ENCODE measurements at regions not wholly inside any gene's neighbourhood (a gene's known extent, or its start where the extent isn't known, plus 50 kb on each side); places are given as distances from the start of the nearest gene placed in this dataset.

DNA sequence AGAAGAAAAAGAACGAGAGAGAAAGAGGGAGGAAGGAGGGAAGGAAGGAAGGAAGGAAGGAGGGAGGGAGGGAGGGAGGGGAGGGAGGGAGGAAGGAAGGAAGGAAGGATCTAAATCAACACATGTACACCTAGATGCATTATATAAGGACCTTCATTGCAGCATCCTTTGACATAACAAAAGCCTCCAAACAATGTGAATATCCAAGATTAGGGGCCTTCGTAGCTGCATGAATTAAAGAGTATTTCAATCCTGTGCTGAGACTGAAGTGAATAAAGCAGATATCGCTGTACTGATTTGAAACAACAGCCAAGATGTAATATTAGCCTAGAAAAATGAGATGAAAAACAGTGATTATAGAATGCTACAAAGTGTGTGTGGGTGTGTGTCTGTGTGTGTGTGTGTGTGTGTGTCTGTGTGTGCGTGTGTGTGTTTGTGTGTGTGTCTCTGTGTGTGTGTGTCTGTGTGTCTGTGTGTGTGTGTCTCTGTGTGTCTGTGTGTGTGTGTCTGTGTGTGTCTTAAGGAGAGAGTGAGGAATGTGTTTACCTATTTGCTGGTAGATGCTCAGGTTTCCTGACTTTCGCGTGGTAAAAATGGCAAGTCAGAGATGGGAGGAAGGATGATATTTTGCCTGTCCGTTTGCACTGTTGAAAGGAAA is 129.0 kb upstream of the PTPN1 start:
- peak overlapping the region; percentile 12 for H3K27ac Mint-ChIP-seq (ENCODE audit: low read depth)
- peaks cover 46% of the 10 kb centered on the region for H3K4me1 Mint-ChIP-seq

DNA sequence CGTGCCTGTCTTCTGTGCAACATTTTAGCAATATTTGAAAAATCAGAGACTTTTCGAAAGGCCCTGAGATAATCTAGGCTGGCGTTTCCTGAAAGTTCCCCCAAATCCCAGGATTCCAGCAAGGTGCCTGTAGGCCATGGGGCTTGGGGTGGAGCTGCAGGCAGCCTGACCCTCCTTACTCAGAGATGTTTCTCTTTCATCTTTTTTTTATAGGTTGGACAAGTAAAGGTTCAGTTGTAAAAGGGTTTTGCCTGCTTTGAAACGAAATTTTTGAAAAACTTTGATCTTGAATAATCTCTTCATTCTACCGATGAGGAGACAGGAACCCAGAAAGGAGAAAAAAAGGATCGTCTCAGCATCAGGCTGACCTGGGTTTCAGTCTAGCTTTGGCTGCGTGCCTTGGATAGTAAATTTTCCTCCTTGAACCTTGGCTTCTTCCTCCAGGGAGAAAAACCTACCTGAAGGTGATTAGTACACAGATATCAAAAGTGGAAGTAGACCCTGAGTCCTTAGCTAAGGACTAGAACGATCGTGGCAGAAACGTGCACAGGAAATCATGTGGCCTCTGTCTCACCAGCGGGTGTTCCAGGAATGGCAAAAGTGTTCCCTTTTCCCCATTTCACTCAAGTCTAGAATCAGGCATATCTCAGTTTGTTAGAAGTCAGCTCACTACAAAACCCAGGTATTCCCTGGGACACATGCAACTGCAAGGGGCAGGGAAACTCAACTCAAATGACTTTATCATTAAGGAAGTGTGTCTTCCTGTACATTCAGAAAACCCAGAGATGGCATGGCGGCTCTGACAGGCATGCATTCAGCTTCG is 128.2 kb upstream of the PTPN1 start:
- Mint-ChIP-seq H3K4me3 (peak overlapping the region; percentile 35), H3K36me3 (ENCODE audit: insufficient read depth) (peaks cover 9% of the 10 kb centered on the region), H3K4me1 (peaks cover 52% of the 10 kb centered on the region), H3K27ac (ENCODE audit: low read depth) (no peak overlapping the region), H3K9me3 (no peaks in the 10 kb centered on the region), H3K27me3 (no peaks in the 10 kb centered on the region)
- ATAC-seq (replicated peaks; ENCODE audit: extremely low read depth, poor library complexity, severe bottlenecking) (no peak), DNase-seq (ENCODE audit: low spot score in 2 of 2) (no peak)

More for the DNA sequence above, 129.0 kb upstream of the PTPN1 start:
- H3K27me3 Mint-ChIP-seq = no peaks in the 10 kb centered on the region
- peaks cover 8% of the 10 kb centered on the region for H3K36me3 Mint-ChIP-seq (ENCODE audit: insufficient read depth)
- H3K4me3 Mint-ChIP-seq = peak overlapping the region; percentile 25
- DNase-seq (ENCODE audit: low spot score in 2 of 2) (no peak), ATAC-seq (replicated peaks; ENCODE audit: extremely low read depth, poor library complexity, severe bottlenecking) (no peak)
- H3K9me3 Mint-ChIP-seq = no peaks in the 10 kb centered on the region

DNA sequence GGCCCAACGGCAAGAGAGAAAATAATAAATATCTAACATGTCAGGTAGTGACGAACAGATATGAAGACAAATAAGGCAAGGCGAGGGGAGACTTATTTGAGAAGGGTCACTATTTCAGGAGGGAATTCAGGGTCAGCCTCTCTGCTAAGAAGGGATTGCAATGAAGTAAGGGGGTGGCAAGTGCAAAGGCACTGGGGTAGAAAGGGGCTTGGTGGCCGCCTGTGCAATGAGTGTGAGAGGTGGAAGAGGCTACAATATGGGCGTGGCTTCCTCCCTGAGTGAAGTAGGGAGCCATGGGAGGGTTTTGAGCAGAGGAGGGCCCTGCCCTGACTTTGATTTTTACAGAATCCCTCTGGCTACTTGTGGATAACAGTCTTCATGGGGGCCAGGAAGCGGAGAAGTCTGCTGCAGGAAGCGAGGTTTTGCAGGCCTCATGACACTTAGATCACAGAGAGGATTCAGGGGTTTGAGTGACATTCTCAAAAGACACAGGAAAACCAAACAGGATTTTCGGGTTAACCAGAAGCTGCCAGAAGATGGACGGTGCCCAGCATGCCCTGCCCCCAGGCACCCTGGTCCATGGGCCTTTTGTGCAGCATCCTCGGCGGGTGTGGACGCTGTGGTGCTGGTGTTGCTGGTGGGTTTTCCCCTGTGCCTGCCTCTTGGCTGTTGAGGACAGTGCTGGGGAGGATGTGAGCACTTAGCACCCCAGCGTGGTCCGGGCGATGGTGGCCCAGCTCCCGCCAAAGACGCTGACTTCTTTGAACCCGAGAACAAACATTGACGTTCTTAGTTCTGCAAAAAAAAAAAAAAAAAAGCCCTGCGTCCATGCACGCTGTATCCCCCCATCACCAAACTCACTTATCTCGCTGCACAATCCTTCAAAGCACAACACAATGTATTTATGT is 124.2 kb upstream of the PTPN1 start:
- peak overlapping the region; percentile 51 for H3K4me3 Mint-ChIP-seq
- peaks cover 9% of the 10 kb centered on the region for H3K36me3 Mint-ChIP-seq (ENCODE audit: insufficient read depth)
- peak; percentile 66 to 88 for DNase-seq (ENCODE audit: low spot score in 2 of 2)

DNA sequence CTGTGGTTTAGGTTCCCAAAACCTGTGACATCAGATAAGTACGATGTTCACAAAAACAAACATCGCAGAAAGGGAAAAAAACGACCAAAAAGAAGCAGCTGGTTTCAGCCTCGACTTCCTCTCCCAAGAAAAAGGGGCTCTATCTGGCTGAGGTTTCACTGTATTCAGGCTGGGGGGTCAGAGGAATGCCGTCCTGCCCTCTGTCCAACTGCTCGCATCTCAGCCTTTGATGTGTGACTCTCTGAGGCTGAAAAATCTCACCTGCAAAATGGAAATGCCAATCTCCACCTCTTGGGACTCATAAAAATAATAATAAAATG is 123.6 kb upstream of the PTPN1 start:
- Mint-ChIP-seq H3K4me3 (peak overlapping the region; percentile 51), H3K27ac (ENCODE audit: low read depth) (peak overlapping the region; percentile 81), H3K36me3 (ENCODE audit: insufficient read depth) (peaks cover 9% of the 10 kb centered on the region), H3K27me3 (no peaks in the 10 kb centered on the region), H3K9me3 (no peaks in the 10 kb centered on the region), H3K4me1 (peaks cover 64% of the 10 kb centered on the region)
- no peak for ATAC-seq (replicated peaks; ENCODE audit: extremely low read depth, poor library complexity, severe bottlenecking)
- no peak for DNase-seq (ENCODE audit: low spot score in 2 of 2)

More for the DNA sequence above, 124.2 kb upstream of the PTPN1 start:
- peak; percentile 93 for ATAC-seq (replicated peaks; ENCODE audit: extremely low read depth, poor library complexity, severe bottlenecking)
- Mint-ChIP-seq H3K27me3 (no peaks in the 10 kb centered on the region), H3K4me1 (peaks cover 66% of the 10 kb centered on the region), H3K9me3 (no peaks in the 10 kb centered on the region), H3K27ac (ENCODE audit: low read depth) (peak overlapping the region; percentile 81)

DNA sequence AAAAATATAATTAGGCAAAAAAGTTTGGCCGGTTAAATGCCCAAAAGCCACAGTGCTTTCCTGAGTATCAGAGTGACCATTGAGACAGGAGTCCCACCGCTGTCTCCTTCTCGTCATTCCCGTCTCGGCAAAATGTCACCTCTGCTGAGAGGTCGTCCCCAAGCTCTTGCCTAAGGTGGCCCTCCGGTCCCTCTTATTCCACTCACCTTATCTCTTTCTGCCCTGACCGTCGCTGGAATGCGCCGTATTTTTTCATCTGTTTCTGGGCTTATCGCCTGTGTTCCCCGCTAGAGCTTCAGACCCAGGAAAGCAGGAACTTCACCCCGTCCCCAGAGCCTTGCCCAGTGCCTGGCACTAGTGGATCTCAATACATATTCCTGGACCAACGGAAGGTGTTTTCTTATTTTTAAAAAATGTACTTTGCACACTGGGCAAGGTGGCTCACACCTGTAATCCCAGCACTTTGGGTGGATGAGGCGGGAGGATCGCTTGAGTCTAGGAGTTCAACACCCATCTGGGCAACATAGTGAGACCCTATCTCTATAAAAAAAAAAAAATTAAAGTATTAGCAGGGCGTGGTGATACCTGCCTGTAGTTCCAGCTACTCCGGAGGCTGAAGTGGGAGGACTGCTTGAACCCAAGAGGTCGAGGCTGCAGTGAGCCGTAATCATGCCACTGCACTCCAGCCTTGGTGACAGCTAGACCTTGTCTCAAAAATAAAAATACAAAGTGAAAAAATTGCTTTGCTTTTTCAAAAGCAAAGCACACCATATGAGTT is 122.8 kb upstream of the PTPN1 start:
- peak overlapping the region; percentile 81 for H3K27ac Mint-ChIP-seq (ENCODE audit: low read depth)

DNA sequence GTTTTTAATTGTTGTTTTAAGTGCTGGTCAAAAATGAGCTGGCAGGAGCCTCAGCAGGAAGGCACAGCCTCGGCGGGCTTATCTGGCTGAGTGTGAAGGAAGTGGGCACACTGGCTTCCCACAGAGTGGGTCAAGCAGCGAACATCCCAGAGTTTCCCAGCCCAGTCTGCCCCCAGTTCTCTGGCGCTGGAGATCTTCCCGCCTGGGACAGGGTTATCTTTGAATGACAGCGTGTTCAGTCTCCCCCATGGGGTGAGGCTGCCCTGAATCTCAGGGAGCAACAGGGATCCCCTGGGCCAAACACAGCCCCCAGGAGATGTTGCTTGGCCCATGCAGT is 122.2 kb upstream of the PTPN1 start:
- DNase-seq (ENCODE audit: low spot score in 2 of 2) (no peak), ATAC-seq (replicated peaks; ENCODE audit: extremely low read depth, poor library complexity, severe bottlenecking) (no peak)
- H3K27ac Mint-ChIP-seq (ENCODE audit: low read depth) = peak overlapping the region; percentile 81
- no peak overlapping the region for H3K4me3 Mint-ChIP-seq
- peaks cover 65% of the 10 kb centered on the region for H3K4me1 Mint-ChIP-seq
- H3K36me3 Mint-ChIP-seq (ENCODE audit: insufficient read depth) = peaks cover 9% of the 10 kb centered on the region
- H3K27me3 Mint-ChIP-seq = no peaks in the 10 kb centered on the region
- no peaks in the 10 kb centered on the region for H3K9me3 Mint-ChIP-seq

More for the DNA sequence above, 122.8 kb upstream of the PTPN1 start:
- DNase-seq (ENCODE audit: low spot score in 2 of 2) (no peak), ATAC-seq (replicated peaks; ENCODE audit: extremely low read depth, poor library complexity, severe bottlenecking) (no peak)
- Mint-ChIP-seq H3K4me3 (peak overlapping the region; percentile 53), H3K9me3 (no peaks in the 10 kb centered on the region), H3K36me3 (ENCODE audit: insufficient read depth) (peaks cover 9% of the 10 kb centered on the region), H3K27me3 (no peaks in the 10 kb centered on the region), H3K4me1 (peaks cover 65% of the 10 kb centered on the region)

DNA sequence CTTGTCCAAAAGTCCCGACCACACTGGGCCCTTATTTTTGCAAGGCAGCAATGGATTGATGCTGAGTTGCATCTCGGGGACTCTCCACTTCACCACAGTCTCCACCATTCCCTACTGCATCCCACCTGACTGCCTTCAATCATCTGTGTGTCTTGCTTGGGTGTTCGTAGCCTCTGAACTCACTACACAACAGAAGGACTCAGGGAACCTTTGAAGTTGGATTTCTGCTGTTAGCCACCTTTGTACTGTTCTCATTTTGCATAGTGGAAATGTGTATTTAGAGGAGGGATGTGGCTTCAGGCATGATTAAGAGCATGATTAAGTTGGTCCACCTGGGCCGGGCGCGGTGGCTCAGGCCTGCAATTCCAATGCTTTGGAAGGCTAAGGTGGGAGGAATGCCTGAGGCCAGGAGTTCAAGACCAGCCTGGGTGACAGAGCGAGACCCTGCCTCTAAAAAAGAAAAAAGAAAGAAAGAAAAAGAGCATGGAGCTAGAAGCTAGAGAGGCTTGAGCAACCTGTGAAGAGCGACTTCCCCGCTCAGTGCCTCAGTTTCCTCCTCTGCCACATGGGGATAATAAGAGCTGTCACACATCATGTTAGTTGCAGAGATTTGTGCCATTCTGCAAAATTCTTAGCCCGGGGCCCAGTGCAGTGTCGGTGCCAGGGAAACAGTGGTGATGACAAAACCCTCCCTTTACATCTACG is 121.3 kb upstream of the PTPN1 start:
- Mint-ChIP-seq H3K36me3 (ENCODE audit: insufficient read depth) (peaks cover 8% of the 10 kb centered on the region), H3K4me3 (no peak overlapping the region), H3K9me3 (no peaks in the 10 kb centered on the region), H3K4me1 (peaks cover 56% of the 10 kb centered on the region), H3K27me3 (no peaks in the 10 kb centered on the region), H3K27ac (ENCODE audit: low read depth) (peak overlapping the region; percentile 81)
- ATAC-seq (replicated peaks; ENCODE audit: extremely low read depth, poor library complexity, severe bottlenecking) (no peak), DNase-seq (ENCODE audit: low spot score in 2 of 2) (no peak)

DNA sequence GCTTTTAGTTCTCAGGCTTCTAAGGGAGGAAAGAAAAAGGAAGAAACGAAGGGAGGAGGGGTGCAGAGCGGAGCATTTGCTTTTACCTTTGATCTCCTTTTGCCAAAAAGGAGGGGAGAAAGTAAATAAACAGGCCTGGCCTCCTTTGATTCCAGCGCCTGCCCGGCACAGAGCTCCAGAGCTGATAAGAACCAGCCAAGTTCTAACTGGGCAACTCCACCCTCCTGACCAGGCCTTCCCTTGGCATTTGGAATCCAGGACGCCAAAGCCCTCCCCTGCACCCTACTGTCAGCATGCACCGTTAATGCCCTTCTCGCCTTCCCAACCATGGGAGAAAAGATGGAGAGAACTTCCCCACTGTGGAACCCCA is 120.8 kb upstream of the PTPN1 start:
- no peak for ATAC-seq (replicated peaks; ENCODE audit: extremely low read depth, poor library complexity, severe bottlenecking)
- DNase-seq (ENCODE audit: low spot score in 2 of 2) = no peak
- peaks cover 52% of the 10 kb centered on the region for H3K4me1 Mint-ChIP-seq
- H3K4me3 Mint-ChIP-seq = no peak overlapping the region
- H3K36me3 Mint-ChIP-seq (ENCODE audit: insufficient read depth) = peaks cover 8% of the 10 kb centered on the region
- peak overlapping the region; percentile 81 for H3K27ac Mint-ChIP-seq (ENCODE audit: low read depth)
- H3K27me3 Mint-ChIP-seq = no peaks in the 10 kb centered on the region
- no peaks in the 10 kb centered on the region for H3K9me3 Mint-ChIP-seq

DNA sequence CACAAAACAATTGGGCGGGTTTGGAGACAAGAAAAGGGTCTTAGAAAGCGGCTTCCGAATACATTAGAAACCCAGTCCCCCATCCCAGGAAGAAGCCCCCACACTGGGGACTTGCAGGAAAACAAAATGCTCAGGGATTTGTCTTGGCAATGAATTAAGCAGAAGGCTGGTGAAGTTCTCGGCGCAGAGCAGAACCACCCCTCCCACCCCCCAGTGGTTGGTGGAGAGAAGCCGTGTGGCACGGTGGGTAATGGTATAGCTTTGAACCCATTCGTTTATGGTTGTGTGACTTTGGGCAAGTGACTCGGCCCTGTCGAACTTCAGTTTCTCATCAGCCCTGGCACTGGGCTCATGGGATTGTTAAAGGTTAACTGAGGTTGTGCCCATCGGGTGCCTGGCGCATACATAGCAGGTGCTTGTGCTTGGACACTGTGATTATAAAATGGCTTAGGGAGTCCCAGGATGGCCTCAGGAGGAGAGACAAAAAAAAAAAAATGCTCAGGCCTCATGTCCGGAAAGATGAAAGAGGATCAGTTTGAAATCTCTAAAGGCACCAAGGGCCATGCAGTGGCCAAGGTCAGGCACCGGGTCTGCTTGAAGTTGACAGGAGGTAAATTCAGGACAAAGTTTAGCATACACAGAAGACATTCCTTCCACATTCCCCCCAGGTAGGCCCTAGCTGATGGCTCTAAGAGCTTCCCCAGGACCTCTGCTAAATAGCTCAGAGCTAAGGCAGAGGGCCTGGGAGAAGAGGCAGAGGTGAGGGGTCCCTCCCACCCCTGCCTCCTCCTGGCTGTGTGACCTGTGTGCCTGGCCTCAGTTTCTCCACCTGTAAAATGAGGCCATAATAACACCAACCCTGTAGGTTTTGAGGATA is 120.1 kb upstream of the PTPN1 start:
- H3K36me3 Mint-ChIP-seq (ENCODE audit: insufficient read depth) = peaks cover 8% of the 10 kb centered on the region
- no peak overlapping the region for H3K4me3 Mint-ChIP-seq
- DNase-seq (ENCODE audit: low spot score in 2 of 2) (no peak), ATAC-seq (replicated peaks; ENCODE audit: extremely low read depth, poor library complexity, severe bottlenecking) (no peak)
- H3K4me1 Mint-ChIP-seq = peaks cover 47% of the 10 kb centered on the region
- H3K9me3 Mint-ChIP-seq = no peaks in the 10 kb centered on the region
- H3K27me3 Mint-ChIP-seq = no peaks in the 10 kb centered on the region
- H3K27ac Mint-ChIP-seq (ENCODE audit: low read depth) = peak overlapping the region; percentile 81

DNA sequence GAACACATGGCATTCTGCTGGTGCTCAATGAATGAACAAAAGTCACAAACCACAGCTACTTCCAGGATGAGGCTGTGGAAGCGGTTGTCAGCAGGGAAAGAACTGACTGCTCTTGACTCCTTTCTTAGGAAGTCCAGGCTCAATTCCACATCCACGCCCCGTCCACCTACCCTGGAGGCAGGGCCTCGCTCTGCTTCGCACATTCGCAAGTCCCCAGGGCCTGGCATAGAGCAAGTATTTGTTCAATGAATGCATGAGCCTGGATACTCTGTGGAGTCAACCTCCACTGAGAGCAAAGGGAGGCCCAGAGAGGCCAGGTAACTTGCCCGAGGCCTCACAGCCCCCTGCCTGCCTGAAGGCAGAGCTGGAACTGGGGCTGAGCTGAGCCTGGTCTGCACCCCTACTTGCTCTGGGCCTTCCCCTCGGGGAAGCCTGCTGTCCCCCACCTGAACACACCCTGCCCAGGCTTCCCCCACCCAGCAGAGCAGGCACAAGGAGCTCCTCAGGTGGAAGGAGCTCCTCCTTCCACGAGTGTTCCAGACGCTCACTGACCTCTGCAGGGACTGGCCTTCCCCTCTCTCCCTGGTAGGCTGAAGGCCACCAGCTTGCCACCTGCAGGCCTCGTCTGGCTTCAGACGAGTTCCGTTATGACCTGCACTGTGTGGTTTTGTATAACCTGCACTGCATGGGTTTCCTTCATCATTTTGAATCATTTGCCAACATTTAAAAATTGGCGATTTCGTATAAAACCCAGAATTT is 119.3 kb upstream of the PTPN1 start:
- ATAC-seq (replicated peaks; ENCODE audit: extremely low read depth, poor library complexity, severe bottlenecking) (no peak), DNase-seq (ENCODE audit: low spot score in 2 of 2) (no peak)
- Mint-ChIP-seq H3K4me3 (no peak overlapping the region), H3K4me1 (peaks cover 38% of the 10 kb centered on the region), H3K9me3 (no peaks in the 10 kb centered on the region), H3K36me3 (ENCODE audit: insufficient read depth) (peaks cover 3% of the 10 kb centered on the region), H3K27ac (ENCODE audit: low read depth) (peak overlapping the region; percentile 50), H3K27me3 (no peaks in the 10 kb centered on the region)

All from central memory CD8-positive, alpha-beta T cell (primary cell).